Activated naive CD4-positive, alpha-beta T cell treated with anti-CD3 and anti-CD28 coated beads for 36 hours (primary cell): ENCODE measurements at regions not wholly inside any gene's neighbourhood (a gene's known extent, or its start where the extent isn't known, plus 50 kb on each side); places are given as distances from the start of the nearest gene placed in this dataset.

Experiments used
- CTCF ChIA-PET: fragments of 350-600 bp; sonication (Branson Sonifier 250); formaldehyde crosslinking; loops from one replicate; lab custom pipeline; 2021; ENCODE audit warnings: antibody characterized with exemption; lab: Charles Lee
- DNase-seq: peaks from one replicate; pipeline ENCODE4 v3.0.0-alpha.2; 2020
- H3K27ac Mint-ChIP-seq: one replicate; pipeline ENCODE4 v1.8.0; 2021; ENCODE audit warnings: mild to moderate bottlenecking, mixed read lengths
- H3K27me3 Mint-ChIP-seq: one replicate; pipeline ENCODE4 v1.8.0; 2021; ENCODE audit warnings: low read depth, mixed read lengths
- H3K36me3 Mint-ChIP-seq: one replicate; pipeline ENCODE4 v1.8.0; 2021; ENCODE audit warnings: low read depth, mixed read lengths
- H3K4me1 Mint-ChIP-seq: one replicate; pipeline ENCODE4 v1.8.0; 2021; ENCODE audit warnings: low read depth, mixed read lengths
- H3K4me3 Mint-ChIP-seq: one replicate; pipeline ENCODE4 v1.8.0; 2021; ENCODE audit warnings: mild to moderate bottlenecking, moderate library complexity, mixed read lengths
- H3K9me3 Mint-ChIP-seq: one replicate; pipeline ENCODE4 v1.8.0; 2021; ENCODE audit warnings: mixed read lengths
- intact Hi-C: fragments of 100-400 bp; cut with micrococcal nuclease; formaldehyde crosslinking; loops from one replicate; pipeline ENCODE4 v1.15.1; 2023

DNA sequence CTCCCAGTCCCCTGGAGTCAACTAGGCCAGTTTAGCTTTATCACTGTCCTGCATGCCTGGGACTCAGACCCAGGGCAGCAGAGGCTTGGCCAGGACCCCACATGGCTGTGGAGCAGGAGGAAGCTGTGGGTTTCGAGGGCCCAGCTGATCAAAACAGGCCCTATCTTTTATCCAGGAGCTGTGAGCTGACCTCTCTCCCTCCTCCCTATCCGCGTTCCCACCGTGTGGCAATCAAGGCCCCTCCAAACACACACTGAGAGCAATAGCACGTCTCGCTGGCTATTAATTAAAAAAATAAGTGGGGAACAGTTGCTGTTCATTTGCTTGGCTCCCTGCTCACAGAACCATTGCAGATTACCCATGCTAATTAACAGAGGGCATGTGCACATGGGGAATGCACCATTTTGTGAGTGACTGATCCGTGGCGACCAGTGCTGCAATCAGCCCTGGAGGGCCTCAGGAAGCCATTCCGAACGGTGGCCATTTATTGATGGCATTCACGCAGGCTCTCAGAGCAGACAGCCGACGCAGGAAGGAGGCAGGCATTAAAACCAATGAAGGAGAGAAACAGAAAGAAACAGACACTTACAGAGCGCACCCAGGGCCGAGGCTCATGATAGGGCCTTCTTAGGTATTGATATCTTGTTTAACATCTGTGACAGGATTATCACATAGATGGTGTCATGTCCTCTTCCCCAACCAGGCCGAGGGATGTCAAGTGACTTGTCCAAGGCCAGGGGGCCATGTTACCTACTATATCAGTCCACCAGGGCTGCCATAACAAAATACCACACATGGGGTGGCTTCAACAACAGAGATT, 157.1 kb downstream of the KATNIP start:
- H3K27me3 Mint-ChIP-seq = no peaks in the 10 kb centered on the region
- H3K9me3 Mint-ChIP-seq = no peaks in the 10 kb centered on the region
- H3K36me3 Mint-ChIP-seq = peaks cover 5% of the 10 kb centered on the region
- CTCF ChIA-PET = no interaction called here
- no peak overlapping the region for H3K4me3 Mint-ChIP-seq
- intact Hi-C loops = no loop called here
- H3K27ac Mint-ChIP-seq = no peak overlapping the region
- no peak for DNase-seq
- no peaks in the 10 kb centered on the region for H3K4me1 Mint-ChIP-seq

DNA sequence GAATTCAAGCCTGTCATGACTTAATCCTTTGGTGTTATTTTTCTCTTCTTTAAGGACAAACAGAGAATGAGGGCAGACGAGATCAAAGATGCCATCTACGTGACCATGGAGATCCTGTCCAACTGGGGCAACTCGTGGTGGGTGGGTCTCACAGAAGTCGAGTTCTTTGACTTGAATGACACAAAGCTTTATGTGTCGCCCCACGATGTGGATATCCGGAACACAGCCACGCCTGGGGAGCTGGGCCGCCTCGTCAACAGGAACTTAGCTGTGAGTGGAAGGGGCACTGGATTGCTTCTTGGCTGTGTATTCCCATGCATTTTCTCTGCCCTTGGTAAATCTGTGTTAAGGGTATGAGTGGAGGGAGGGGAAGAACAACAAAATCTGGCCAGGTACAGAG, 158.7 kb downstream of the KATNIP start:
- CTCF ChIA-PET = no interaction called here

DNA sequence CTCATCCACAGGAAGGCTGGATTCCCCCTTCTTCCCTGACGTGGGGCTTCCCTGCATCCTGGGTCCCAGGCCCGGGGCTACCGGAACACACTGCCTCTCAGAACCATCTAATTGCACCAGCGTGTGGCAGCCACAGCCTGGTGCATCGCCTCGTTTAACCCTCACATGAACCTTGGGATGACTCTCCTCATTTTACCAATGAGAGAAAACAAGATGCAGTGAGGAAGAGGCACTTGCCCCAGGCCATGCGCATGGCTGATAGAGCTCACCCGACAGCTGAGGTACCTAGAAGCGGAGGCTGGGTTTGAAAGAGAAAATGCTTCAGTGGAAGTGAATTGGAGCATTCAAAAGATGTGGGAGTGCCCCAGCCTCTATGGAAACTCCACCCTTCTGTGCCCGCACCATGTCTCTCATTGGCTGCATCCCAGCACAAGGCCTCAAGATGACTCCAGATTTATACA, 162.3 kb downstream of the KATNIP start:
- Mint-ChIP-seq H3K27ac (no peak overlapping the region), H3K27me3 (no peaks in the 10 kb centered on the region), H3K4me3 (no peak overlapping the region), H3K36me3 (peaks cover 3% of the 10 kb centered on the region), H3K4me1 (no peaks in the 10 kb centered on the region), H3K9me3 (no peaks in the 10 kb centered on the region)
- no peak for DNase-seq
- intact Hi-C loops = no loop called here
- CTCF ChIA-PET = no interaction called here

More for the DNA sequence above, 158.7 kb downstream of the KATNIP start:
- Mint-ChIP-seq H3K27ac (no peak overlapping the region), H3K4me3 (no peak overlapping the region), H3K4me1 (no peaks in the 10 kb centered on the region), H3K9me3 (no peaks in the 10 kb centered on the region), H3K36me3 (peaks cover 5% of the 10 kb centered on the region), H3K27me3 (no peaks in the 10 kb centered on the region)
- DNase-seq = no peak
- intact Hi-C loops = no loop called here

DNA sequence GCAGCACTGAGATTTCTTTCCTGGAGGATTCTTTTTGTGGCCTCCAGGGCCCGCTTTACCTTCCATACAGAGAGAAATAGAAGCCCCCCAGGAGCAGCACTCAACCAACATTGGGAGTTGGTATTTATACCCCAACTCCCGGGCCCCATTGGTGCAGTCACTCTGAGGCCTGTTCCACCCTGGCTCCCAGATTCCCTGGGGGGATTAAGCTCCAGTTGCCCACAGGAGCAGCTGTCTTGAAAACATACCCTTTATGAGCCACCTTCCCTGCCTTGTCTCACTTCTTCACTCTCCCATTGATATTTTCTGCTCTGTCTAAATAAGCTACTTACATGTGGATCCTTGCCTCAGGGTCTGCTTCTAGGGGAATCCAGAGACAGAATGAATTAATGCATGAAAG, 167.8 kb downstream of the KATNIP start:
- no peak for DNase-seq
- CTCF ChIA-PET = interaction anchor here (0.6 kb wide), 1 partner anchor 226 kb away, joined by 3 read pairs; no protein-coding TSS in a partner anchor
- Mint-ChIP-seq H3K36me3 (peaks cover 1% of the 10 kb centered on the region), H3K27ac (no peak overlapping the region), H3K4me1 (no peaks in the 10 kb centered on the region), H3K4me3 (no peak overlapping the region), H3K27me3 (no peaks in the 10 kb centered on the region), H3K9me3 (no peaks in the 10 kb centered on the region)
- intact Hi-C loops = no loop called here

DNA sequence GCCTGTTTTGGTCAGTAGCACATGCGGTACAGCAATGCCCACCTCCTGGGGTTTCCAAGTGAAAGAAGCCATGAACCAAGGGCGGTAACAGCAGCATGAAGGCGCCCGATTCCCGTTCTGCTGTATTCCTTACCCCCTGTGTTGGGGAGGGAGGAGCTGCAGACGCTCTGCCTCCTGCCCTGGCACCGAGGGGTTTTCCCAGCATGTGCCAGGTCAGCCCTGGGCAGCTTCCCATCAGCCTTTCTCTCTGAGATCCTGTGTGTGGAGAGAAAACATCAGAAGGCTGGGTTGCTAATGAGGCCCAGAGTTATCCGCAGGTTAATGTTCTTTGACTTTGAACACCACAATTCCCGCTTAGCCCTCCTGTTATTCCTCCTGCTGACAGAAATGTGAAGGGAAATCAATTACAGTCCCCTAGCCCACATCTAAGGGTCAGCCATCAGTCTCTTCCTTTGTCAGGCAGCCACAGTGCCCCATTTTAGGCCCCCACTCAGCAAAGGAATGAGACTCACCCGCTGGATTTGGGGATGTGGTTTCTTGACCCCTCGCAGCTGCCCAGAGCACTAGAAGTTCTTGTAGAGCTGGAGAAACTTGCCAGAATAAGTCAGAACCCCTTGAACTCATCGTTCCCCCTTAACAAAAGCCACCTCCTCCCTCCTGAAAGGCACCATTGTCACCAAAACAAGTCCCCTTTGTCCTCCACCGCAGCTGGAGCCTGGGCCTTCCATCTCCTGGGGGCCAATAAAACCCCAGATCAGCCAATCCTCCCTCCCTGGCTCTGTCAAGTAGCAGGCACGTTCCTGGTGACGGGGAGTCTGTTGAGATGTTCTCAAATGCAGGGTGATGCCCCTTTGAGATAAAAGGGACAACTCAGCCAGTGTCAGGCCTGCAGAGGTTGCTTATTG, 168.5 kb downstream of the KATNIP start:
- H3K4me1 Mint-ChIP-seq = no peaks in the 10 kb centered on the region
- CTCF ChIA-PET = interaction anchor here (0.6 kb wide), 1 partner anchor 227 kb away, joined by 3 read pairs; no protein-coding TSS in a partner anchor
- H3K27ac Mint-ChIP-seq = no peak overlapping the region

DNA sequence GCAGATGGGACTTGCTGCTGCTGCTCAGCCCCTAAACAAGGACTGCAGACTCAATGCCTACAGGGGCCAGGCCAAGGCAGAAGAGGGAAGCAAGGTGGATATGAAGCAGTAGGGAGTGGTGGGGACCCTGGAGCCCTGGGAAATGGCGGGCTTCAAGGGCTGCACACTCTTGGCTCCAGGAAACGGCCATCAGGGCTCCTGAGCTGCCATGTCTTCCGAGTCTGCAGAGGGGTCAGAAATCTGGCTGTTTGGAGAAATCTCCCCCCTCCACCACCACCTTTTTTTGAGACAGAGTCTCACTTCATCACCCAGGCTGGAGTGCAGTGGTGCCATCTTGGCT, 169.1 kb downstream of the KATNIP start:
- CTCF ChIA-PET = no interaction called here
- intact Hi-C loops = no loop called here

More for the DNA sequence above, 168.5 kb downstream of the KATNIP start:
- Mint-ChIP-seq H3K9me3 (no peaks in the 10 kb centered on the region), H3K27me3 (no peaks in the 10 kb centered on the region), H3K4me3 (no peak overlapping the region), H3K36me3 (peaks cover 3% of the 10 kb centered on the region)
- intact Hi-C loops = no loop called here
- DNase-seq = no peak

DNA sequence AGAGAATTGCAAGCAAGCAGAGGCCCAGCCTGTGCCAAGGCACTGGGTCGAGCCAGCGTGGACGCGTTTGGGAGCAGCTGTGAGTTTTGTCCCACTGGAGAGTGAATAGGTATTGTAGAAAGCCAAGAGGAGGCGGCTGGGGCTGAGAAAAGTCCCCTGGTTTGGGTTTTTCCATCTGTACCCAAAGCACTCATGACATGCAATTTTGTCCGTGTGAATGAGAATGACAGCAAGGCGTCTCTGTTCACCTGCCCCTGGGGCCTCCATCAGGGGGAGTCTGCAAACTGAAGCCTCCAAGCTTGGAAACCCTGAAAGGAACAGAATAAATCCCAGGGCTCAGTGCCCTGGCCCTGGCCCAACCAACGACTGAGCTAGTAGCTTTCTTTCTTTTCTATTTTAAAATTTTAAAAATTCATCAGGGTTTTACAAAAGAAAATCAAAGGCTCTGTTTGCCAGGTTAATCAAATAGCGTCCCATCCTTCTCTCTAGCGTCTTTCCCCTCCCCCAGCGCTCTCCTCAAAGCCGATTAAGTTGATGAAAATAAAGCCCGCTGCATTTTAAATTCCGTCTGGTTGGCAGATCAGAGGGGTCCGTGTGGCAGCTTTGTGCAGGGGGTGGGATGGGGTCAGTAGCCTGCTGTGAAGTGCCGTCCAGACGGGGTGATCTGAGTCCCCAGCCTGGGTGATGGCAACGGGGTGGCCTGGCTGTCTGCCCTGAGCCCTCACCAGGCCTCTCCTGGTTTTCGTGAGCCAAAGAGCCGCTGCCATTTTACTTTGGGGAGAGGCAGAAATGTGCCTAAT, 171.0 kb downstream of the KATNIP start:
- intact Hi-C loops = no loop called here
- CTCF ChIA-PET = no interaction called here
- Mint-ChIP-seq H3K36me3 (peaks cover 3% of the 10 kb centered on the region), H3K9me3 (no peaks in the 10 kb centered on the region), H3K27ac (no peak overlapping the region), H3K4me3 (no peak overlapping the region), H3K27me3 (no peaks in the 10 kb centered on the region), H3K4me1 (no peaks in the 10 kb centered on the region)
- no peak for DNase-seq

More for the DNA sequence above, 169.1 kb downstream of the KATNIP start:
- Mint-ChIP-seq H3K27me3 (no peaks in the 10 kb centered on the region), H3K4me1 (no peaks in the 10 kb centered on the region), H3K4me3 (no peak overlapping the region), H3K9me3 (no peaks in the 10 kb centered on the region), H3K36me3 (peaks cover 3% of the 10 kb centered on the region), H3K27ac (no peak overlapping the region)
- DNase-seq = no peak

DNA sequence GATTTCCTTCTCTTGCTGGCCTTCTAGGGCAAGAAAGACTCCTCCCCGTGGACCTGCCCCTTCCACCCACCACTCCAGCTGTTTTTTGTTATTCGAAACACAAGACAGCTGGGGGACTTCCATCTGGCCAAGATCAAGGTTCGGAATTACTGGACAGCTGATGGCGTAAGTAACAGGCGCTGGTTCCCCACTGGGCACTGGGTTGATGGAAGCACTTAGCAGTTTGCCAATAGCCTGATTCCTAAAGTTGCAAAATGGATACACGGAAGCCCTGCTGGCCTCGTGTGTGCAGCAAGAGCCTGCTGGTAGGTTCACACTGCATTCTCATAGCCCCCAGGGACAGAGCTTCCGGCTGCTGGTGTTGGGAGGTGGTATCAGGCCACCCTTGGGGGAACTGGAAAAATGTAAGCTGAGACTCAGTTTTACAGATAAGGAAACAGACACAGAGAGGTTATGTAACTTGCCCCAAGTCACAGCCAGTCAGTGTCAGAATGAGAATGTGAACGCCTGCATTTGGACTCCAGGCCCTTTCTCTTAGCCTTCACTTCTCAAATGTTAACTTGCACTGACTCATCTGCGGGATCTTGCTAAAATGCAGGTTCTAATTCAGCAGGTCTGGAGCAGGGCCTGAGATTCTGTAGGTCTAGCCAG, 171.7 kb downstream of the KATNIP start:
- intact Hi-C loops = no loop called here
- no peaks in the 10 kb centered on the region for H3K27me3 Mint-ChIP-seq
- no peaks in the 10 kb centered on the region for H3K4me1 Mint-ChIP-seq
- DNase-seq = no peak
- H3K9me3 Mint-ChIP-seq = no peaks in the 10 kb centered on the region
- no peak overlapping the region for H3K4me3 Mint-ChIP-seq
- peaks cover 5% of the 10 kb centered on the region for H3K36me3 Mint-ChIP-seq
- H3K27ac Mint-ChIP-seq = no peak overlapping the region
- CTCF ChIA-PET = no interaction called here

- Mint-ChIP-seq H3K27ac (no peak overlapping the region), H3K27me3 (no peaks in the 10 kb centered on the region), H3K9me3 (no peaks in the 10 kb centered on the region), H3K36me3 (peaks cover 6% of the 10 kb centered on the region), H3K4me1 (no peaks in the 10 kb centered on the region), H3K4me3 (no peak overlapping the region)
- no peak for DNase-seq
- intact Hi-C loops = no loop called here
- CTCF ChIA-PET = no interaction called here
These were observed 172.3 kb downstream of the KATNIP start for GRCh38 chr16:27722207-27722606.

DNA sequence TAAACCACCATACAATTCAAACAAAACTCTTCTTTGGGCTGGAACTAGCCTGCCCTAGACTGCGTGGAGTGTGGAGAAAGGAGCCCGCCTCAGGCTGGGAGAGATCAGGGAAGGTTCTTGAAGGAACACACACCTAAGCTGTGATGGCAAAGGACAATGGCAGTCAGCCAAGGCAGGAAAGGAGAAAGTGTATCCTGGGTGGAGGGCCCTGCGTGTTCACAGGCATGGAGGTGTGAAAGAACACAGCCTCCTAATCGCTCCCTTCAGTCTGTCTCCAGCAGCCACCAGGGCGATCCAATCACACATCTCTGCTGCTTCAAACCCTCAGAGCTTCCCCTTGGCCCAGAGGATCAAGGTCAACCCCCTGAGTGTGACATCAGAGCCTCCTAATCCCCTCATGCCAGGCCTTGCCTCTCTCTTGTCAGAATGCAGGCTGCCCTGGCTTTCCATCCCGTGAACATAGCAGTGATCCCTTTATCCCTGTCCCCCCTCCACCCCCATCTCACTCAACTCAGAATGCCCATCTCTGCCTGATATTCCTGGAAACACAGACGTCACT, 173.0 kb downstream of the KATNIP start:
- intact Hi-C loops = no loop called here
- no peak for DNase-seq
- Mint-ChIP-seq H3K36me3 (peaks cover 7% of the 10 kb centered on the region), H3K4me1 (no peaks in the 10 kb centered on the region), H3K27me3 (no peaks in the 10 kb centered on the region), H3K4me3 (no peak overlapping the region), H3K27ac (no peak overlapping the region), H3K9me3 (no peaks in the 10 kb centered on the region)
- CTCF ChIA-PET = no interaction called here

DNA sequence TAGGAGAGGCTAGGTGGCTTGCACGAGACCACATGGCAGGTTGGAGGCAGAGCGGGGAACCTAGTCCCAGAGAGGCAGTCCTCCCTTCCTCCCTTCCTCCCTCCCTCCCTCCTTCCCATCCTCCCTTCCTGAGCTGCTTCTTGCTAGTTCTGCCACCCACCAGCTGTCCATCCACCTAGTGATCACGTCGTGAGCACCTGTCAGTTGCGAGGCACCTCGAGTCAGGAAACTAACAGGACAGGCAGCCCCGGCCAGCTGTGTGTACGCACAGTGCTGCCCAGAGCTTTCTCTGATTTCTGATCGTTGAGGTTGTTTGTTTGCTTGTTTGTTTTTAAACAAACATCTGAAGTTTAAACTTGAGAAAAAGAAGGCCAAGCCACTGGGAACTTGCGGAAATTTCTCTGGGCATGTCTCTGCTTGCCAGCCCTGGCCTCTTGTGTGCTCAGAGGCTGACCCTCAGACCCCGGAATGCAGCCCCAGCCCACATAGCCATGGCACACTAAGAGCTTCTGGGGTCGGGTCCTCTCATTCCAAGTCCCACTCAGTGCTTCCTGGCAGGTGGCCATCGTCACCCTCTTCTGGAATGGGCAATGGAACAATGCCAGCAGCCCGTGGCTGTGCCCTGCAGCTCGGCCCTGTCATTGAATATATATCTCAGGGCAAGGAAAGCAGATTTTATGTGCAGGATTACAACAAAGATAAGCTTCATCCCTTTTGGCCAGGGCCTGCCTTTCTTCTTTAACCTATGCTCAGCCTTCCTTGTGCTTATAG, 174.0 kb downstream of the KATNIP start:
- no peaks in the 10 kb centered on the region for H3K4me1 Mint-ChIP-seq
- no peak overlapping the region for H3K4me3 Mint-ChIP-seq
- H3K36me3 Mint-ChIP-seq = peaks cover 9% of the 10 kb centered on the region
- H3K27ac Mint-ChIP-seq = no peak overlapping the region
- no peaks in the 10 kb centered on the region for H3K9me3 Mint-ChIP-seq
- no peak for DNase-seq
- intact Hi-C loops = no loop called here
- H3K27me3 Mint-ChIP-seq = no peaks in the 10 kb centered on the region
- CTCF ChIA-PET = no interaction called here
